Upper lobe of left lung (tissue), 4 donors: ENCODE measurements at regions not wholly inside any gene's neighbourhood (a gene's known extent, or its start where the extent isn't known, plus 50 kb on each side); places are given as distances from the start of the nearest gene placed in this dataset.
"Not testable (repeated sequence)": the region's sequence is repeated elsewhere in the genome, so short reads cannot be mapped to it uniquely, and the experiment has no call there.

Source experiments
- CTCF ChIP-seq, 6 experiments: fragments of 450-650 bp in 4 of 6; fragments of 200-600 bp in 2 of 6; sonication (generic) in 2 of 6; IDR thresholded peaks; one replicate each; pipeline ENCODE4 v1.5.1; 2016 to 2019; ENCODE audit warnings: antibody characterized with exemption in 6 of 6
- EP300 ChIP-seq, 4 donors: sonication (generic); formaldehyde crosslinking; IDR thresholded peaks; one replicate each; pipeline ENCODE4 v1.5.1; 2017; ENCODE audit warnings: antibody characterized with exemption in 4 of 4, control low read depth in 2 of 4
- POLR2A ChIP-seq, 4 donors: fragments of 450-650 bp; IDR thresholded peaks; one replicate each; pipeline ENCODE4 v1.5.1; 2016 to 2017; ENCODE audit warnings: antibody characterized with exemption in 4 of 4, mild to moderate bottlenecking in 2 of 4
- POLR2AphosphoS5 ChIP-seq, 2 donors: sonication (generic); formaldehyde crosslinking; IDR thresholded peaks; one replicate each; pipeline ENCODE4 v1.5.1; 2017; ENCODE audit warnings: antibody characterized with exemption in 2 of 2

- TF ChIP-seq CTCF, EP300, POLR2A, POLR2AphosphoS5 (IDR thresholded peaks at IDR 0.05): not testable (repeated sequence)
These were observed 56.4 kb upstream of the ZNF746 start for GRCh38 chr7:149553991-149554390.
